ENCODE measurements at regions not wholly inside any gene's neighbourhood (a gene's known extent, or its start where the extent isn't known, plus 50 kb on each side); places are given as distances from the start of the nearest gene placed in this dataset.
"Not testable (repeated sequence)": the region's sequence is repeated elsewhere in the genome, so short reads cannot be mapped to it uniquely, and the experiment has no call there.

- no peak for DNase-seq (ENCODE audit: extremely low read depth, insufficient read length)
- Histone ChIP-seq H3K36me3 (ENCODE audit: control insufficient read depth, insufficient read depth, low read length) (no peaks in the 10 kb centered on the region), H3K4me3 (replicated peaks; ENCODE audit: low read depth, low read length) (no peak overlapping the region), H3K27me3 (replicated peaks; ENCODE audit: control insufficient read depth, insufficient read depth, low read length) (no peaks in the 10 kb centered on the region)
- no peak for TF ChIP-seq CTCF (IDR thresholded peaks at IDR 0.05; ENCODE audit: insufficient read depth, low read length, poor library complexity, severe bottlenecking)
Observed at GRCh38 chr21:28387220-28387619, 605.5 kb downstream of the LTN1 start.

- no peaks in the 10 kb centered on the region for H3K27me3 ChIP-seq (replicated peaks; ENCODE audit: control insufficient read depth, insufficient read depth, low read length)
- H3K36me3 ChIP-seq (ENCODE audit: control insufficient read depth, insufficient read depth, low read length) = no peaks in the 10 kb centered on the region
- no peak for DNase-seq (ENCODE audit: extremely low read depth, insufficient read length)
- TF ChIP-seq CTCF (IDR thresholded peaks at IDR 0.05; ENCODE audit: insufficient read depth, low read length, poor library complexity, severe bottlenecking) = no peak
- no peak overlapping the region for H3K4me3 ChIP-seq (replicated peaks; ENCODE audit: low read depth, low read length)
Observed at GRCh38 chr21:28385845-28386244, 606.8 kb downstream of the LTN1 start.

GRCh38 chr21:28381000-28381745, 611.5 kb downstream of the LTN1 start:
- not testable (repeated sequence) for H3K27me3 ChIP-seq (replicated peaks; ENCODE audit: control insufficient read depth, insufficient read depth, low read length); H3K4me3 ChIP-seq (replicated peaks; ENCODE audit: low read depth, low read length)

GRCh38 chr21:28380241-28380640, 612.4 kb downstream of the LTN1 start:
- DNase-seq (ENCODE audit: extremely low read depth, insufficient read length) = no peak
- no peak overlapping the region for H3K4me3 ChIP-seq (replicated peaks; ENCODE audit: low read depth, low read length)
- TF ChIP-seq CTCF (IDR thresholded peaks at IDR 0.05; ENCODE audit: insufficient read depth, low read length, poor library complexity, severe bottlenecking) = no peak
- H3K27me3 ChIP-seq (replicated peaks; ENCODE audit: control insufficient read depth, insufficient read depth, low read length) = no peaks in the 10 kb centered on the region
- H3K36me3 ChIP-seq (ENCODE audit: control insufficient read depth, insufficient read depth, low read length) = no peaks in the 10 kb centered on the region

More at GRCh38 chr21:28381000-28381745, 611.5 kb downstream of the LTN1 start:
- not testable (repeated sequence) for DNase-seq (ENCODE audit: extremely low read depth, insufficient read length); H3K36me3 ChIP-seq (ENCODE audit: control insufficient read depth, insufficient read depth, low read length)

- H3K4me3 ChIP-seq (replicated peaks; ENCODE audit: low read depth, low read length) = no peak overlapping the region
- no peaks in the 10 kb centered on the region for H3K36me3 ChIP-seq (ENCODE audit: control insufficient read depth, insufficient read depth, low read length)
- no peaks in the 10 kb centered on the region for H3K27me3 ChIP-seq (replicated peaks; ENCODE audit: control insufficient read depth, insufficient read depth, low read length)
- no peak for DNase-seq (ENCODE audit: extremely low read depth, insufficient read length)
- no peak for TF ChIP-seq CTCF (IDR thresholded peaks at IDR 0.05; ENCODE audit: insufficient read depth, low read length, poor library complexity, severe bottlenecking)
Observed at GRCh38 chr21:28378026-28378425, 614.7 kb downstream of the LTN1 start.

GRCh38 chr21:28375708-28376385, 616.8 kb downstream of the LTN1 start:
- Histone ChIP-seq H3K4me3 (replicated peaks; ENCODE audit: low read depth, low read length) (no peak overlapping the region), H3K27me3 (replicated peaks; ENCODE audit: control insufficient read depth, insufficient read depth, low read length) (no peaks in the 10 kb centered on the region), H3K36me3 (ENCODE audit: control insufficient read depth, insufficient read depth, low read length) (no peaks in the 10 kb centered on the region)
- no peak for DNase-seq (ENCODE audit: extremely low read depth, insufficient read length)
- TF ChIP-seq CTCF (IDR thresholded peaks at IDR 0.05; ENCODE audit: insufficient read depth, low read length, poor library complexity, severe bottlenecking) = no peak
